HCT116 (cell line): ENCODE measurements at regions not wholly inside any gene's neighbourhood (a gene's known extent, or its start where the extent isn't known, plus 50 kb on each side); places are given as distances from the start of the nearest gene placed in this dataset.

Experiments
- EZH2 ChIP-seq: fragments of 200-600 bp; sonication (generic); IDR thresholded peaks from 2 replicates; pipeline ENCODE4 v1.6.1; 2017; ENCODE audit warnings: antibody characterized with exemption, mixed run types
- POLR2A ChIP-seq: IDR thresholded peaks from 2 replicates; pipeline ENCODE4 v1.7.0; 2011; ENCODE audit warnings: borderline replicate concordance; ENCODE audit not compliant: insufficient read depth, insufficient read length; ENCODE audit errors: extremely low read depth
- TF ChIP-seq, protein P1 (sequence below), 3 experiments: fragments of 200-600 bp in 1 of 3; sonication (generic) in 1 of 3; IDR thresholded peaks in 2 of 3; conservative IDR thresholded peaks in 1 of 3; 2 replicates each; pipeline ENCODE4 v1.5.1; 2012 to 2017; ENCODE audit warnings: low read depth in 2 of 3, low read length in 2 of 3, antibody characterized with exemption in 1 of 3, borderline replicate concordance in 1 of 3, control low read depth in 1 of 3, mild to moderate bottlenecking in 1 of 3, mixed read lengths in 1 of 3, mixed run types in 1 of 3, moderate library complexity in 1 of 3; ENCODE audit not compliant: insufficient read depth in 1 of 3
- TF ChIP-seq, protein P2 (sequence below): IDR thresholded peaks from 2 replicates; pipeline ENCODE4 v1.6.1; 2012
- TF ChIP-seq, protein P3 (sequence below): IDR thresholded peaks from 2 replicates; pipeline ENCODE4 v1.6.1; 2011; ENCODE audit warnings: mild to moderate bottlenecking, low read length, moderate library complexity; ENCODE audit not compliant: insufficient replicate concordance; ENCODE audit errors: extremely low read depth

DNA sequence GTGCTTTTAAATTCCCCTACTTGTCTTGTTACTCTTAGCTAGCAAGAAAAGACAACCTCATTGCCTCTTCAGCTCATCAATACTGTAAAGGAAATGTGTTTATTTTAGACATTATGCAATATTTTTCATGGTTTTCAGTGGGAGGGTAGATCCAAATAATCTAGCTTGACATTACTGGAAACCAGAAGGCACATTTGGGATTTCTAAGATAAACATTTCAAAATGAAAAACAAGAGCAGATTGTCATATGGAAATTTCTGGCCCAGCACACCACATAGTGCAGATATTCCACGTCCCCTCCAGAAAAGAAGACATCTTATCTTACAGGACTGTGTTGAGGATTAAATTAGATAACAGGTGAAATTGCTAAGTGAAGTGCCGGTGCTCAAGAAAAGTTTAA lies 296.9 kb downstream of the MSX2 start:
- TF ChIP-seq, protein P1, sequence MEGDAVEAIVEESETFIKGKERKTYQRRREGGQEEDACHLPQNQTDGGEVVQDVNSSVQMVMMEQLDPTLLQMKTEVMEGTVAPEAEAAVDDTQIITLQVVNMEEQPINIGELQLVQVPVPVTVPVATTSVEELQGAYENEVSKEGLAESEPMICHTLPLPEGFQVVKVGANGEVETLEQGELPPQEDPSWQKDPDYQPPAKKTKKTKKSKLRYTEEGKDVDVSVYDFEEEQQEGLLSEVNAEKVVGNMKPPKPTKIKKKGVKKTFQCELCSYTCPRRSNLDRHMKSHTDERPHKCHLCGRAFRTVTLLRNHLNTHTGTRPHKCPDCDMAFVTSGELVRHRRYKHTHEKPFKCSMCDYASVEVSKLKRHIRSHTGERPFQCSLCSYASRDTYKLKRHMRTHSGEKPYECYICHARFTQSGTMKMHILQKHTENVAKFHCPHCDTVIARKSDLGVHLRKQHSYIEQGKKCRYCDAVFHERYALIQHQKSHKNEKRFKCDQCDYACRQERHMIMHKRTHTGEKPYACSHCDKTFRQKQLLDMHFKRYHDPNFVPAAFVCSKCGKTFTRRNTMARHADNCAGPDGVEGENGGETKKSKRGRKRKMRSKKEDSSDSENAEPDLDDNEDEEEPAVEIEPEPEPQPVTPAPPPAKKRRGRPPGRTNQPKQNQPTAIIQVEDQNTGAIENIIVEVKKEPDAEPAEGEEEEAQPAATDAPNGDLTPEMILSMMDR (IDR thresholded peaks at IDR 0.05 in 2 of 3, conservative IDR thresholded peaks at IDR 0.05 in 1 of 3; ENCODE audit: borderline replicate concordance in 1 of 3, insufficient read depth in 1 of 3, low read depth in 2 of 3, low read length in 2 of 3) = no peak
- TF ChIP-seq, protein P2, sequence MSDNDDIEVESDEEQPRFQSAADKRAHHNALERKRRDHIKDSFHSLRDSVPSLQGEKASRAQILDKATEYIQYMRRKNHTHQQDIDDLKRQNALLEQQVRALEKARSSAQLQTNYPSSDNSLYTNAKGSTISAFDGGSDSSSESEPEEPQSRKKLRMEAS = no peak
- TF ChIP-seq, protein P3, sequence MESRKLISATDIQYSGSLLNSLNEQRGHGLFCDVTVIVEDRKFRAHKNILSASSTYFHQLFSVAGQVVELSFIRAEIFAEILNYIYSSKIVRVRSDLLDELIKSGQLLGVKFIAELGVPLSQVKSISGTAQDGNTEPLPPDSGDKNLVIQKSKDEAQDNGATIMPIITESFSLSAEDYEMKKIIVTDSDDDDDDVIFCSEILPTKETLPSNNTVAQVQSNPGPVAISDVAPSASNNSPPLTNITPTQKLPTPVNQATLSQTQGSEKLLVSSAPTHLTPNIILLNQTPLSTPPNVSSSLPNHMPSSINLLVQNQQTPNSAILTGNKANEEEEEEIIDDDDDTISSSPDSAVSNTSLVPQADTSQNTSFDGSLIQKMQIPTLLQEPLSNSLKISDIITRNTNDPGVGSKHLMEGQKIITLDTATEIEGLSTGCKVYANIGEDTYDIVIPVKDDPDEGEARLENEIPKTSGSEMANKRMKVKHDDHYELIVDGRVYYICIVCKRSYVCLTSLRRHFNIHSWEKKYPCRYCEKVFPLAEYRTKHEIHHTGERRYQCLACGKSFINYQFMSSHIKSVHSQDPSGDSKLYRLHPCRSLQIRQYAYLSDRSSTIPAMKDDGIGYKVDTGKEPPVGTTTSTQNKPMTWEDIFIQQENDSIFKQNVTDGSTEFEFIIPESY = no peak
- TF ChIP-seq POLR2A (no peak), EZH2 (no peak)
